Stimulated activated CD8-positive, alpha-beta memory T cell treated with anti-CD3 and anti-CD28 coated beads, Interleukin-4, amount 100 ng/mL, for 1 hour (primary cell): ENCODE measurements at regions not wholly inside any gene's neighbourhood (a gene's known extent, or its start where the extent isn't known, plus 50 kb on each side); places are given as distances from the start of the nearest gene placed in this dataset.

Experiments
- DNase-seq, 2 donors: peaks; one replicate each; pipeline ENCODE4 v3.0.0-alpha.2; 2020; ENCODE audit warnings: low read depth in 2 of 2, low spot score in 1 of 2

DNA sequence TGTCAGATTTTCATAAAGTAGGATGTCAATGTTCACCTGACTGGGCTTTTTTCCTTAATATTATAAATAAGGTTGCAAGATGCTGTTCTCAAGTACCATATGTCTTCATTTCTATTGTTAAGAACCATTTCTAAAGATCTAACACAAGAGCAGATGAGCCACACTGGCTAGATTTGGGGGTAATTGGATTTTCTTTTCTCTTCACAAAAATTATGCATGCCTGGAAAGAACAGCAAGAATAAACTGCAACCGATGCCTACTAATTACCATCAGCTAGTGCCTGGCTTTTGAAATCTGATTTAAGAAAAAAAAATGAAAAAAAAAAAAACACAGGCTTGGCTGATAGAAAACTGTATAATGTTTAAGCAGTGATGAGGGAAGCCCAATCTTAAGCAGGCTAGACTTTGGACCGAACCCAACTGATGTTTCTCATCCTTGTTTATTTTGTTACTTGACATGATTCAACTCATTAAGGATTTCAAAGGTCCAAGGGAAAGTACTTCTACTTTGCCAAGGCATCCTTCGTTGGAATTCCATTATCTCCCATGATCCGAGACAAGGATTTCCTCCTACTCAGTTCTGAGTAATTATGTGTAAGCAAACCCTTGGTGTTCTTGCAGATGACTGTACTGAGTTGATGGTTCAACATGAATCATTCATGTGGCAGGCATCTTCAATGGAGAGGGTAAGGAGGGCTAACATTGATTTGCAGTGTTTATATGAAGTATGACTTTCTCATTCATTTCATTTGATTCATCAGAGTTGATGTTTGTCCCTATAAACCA, 300.5 kb downstream of the SPRY2 start:
- DNase-seq = no peak

DNA sequence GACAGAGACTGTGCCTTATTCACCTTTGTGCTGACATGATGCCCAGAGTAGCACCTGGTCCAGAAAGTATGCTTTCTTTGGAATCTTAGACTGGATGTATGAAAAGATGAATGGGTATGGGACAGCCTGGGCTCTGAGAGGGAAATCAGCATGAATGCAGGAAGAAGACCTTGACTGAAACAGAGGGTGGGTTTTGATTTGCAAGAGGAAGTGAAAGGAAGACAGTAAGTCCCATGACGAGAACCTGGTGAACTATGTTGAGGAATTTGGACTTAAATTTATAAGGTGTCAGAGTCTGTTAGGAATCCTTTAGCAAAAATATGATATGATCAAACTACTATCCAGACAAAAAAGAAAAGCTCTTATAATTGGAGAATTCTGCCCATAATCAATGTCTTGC, 301.9 kb downstream of the SPRY2 start:
- no peak for DNase-seq

DNA sequence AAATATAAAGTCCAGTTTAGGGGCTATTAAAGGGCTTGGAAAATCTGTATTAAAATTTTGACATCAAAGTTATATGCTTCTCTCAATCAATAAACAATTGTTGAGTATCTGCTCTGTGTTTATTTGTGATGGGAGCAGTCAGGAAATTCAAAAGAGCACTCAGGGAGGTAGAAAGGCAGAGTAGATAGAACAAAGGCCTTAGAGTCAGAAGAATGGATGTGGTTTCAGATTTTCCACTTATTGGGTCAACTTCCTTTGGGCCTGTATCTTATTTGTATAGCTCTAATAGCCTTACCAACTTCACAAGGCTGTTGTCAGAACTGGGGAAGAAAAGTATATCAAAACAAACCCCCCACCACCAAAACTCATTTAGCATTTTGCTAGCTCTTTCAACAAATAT, 302.6 kb downstream of the SPRY2 start:
- DNase-seq = no peak

DNA sequence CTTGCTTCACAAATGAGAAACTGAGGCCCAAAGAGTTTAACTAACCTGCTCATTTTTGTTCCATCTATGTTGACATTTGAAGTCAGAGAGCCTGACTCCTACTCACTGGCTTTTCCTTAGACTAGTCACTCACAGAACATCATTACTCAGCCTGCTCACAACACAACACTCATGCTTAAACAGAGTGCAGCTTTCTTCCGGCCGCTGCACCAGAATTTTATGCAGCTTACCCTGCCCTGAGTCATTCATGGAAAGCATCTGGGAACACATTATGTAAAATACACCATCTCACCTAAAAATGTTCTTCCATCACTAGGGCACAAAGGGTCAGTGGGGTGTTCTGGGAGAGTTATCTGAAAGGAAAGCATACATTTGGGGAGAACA, 303.4 kb downstream of the SPRY2 start:
- DNase-seq = no peak

DNA sequence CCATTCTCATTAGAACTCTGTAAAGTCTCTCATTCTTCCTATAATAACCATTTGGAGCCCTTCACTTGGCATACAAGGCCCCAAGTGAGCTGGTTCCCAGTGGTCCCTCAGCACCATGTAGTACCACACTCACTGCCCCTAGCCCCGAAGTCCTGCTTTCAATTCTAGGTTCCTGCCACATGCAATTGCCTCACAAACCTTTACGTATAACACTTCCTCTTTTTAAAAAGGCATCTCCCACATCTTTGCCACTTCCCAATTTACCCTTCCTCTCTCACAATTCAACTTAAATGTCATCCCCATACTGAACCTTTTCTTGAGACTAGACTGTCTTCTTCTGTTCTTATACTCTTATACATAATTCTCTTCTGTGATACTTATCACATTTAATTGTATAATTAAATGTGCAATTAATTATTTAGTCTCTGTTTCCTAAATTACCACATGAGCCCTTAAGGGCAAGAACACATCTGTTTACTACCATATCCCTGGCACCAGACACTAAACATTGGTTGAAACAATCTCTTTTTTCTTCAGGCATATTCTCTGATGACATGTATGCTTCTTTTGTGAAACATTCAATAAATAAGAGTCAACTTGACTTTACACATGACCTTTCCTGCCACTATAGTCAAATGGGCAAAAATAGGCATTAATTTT, 304.0 kb downstream of the SPRY2 start:
- no peak for DNase-seq

DNA sequence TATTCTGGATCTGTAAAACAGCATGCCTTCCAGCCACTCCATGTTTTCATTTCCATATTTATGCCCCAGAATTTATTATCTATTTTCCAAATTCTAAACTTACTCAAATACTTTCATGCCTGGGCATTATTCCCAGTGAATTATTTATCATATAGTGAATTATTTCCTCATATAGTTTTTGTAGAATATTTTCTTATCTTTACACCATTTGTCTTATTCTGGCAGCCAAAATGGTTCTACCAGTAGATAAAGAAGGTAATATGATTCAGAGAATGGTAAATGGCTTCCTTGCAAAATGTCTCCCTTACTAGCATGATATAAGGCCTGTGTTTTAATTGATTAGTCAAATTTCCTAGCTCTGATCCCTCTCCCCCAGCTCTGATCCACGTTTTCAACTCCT, 305.8 kb downstream of the SPRY2 start:
- DNase-seq = no peak

DNA sequence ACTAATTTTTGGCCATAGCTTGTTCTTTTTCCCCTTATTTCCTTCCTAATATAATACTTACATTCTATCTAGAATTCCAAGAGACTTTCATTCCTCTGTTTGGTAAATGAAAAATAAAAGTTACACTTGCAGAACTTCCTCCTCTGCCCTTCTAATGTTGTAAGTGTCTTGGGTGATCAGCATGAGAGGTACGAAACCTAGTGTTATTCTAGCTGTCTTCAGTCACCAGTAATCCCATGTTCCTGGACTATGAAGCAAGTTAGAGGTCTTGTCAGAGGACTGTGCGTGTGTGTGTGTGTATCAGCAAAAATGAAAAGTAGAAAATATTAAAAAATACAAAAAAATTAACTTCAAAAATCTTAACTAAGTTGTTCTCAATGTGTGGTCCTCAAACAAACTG, 307.0 kb downstream of the SPRY2 start:
- no peak for DNase-seq

DNA sequence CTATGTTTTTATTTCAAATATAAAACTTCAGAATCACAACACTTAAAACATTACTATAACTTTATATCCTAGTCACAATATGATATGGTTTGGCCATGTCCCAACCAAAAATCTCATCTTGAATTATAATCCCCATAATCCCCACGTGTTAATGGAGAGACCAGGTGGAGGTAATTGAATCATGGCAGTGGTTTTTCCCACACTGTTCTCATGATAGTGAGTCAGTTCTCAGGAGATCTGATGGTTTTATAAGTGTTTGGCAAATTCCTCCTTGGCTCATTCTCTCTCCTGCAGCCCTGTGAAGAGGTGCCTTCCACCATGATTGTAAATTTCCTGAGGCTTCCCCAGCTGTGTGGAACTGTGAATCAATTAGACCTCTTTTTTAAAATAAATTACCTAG, 307.6 kb downstream of the SPRY2 start:
- no peak for DNase-seq

DNA sequence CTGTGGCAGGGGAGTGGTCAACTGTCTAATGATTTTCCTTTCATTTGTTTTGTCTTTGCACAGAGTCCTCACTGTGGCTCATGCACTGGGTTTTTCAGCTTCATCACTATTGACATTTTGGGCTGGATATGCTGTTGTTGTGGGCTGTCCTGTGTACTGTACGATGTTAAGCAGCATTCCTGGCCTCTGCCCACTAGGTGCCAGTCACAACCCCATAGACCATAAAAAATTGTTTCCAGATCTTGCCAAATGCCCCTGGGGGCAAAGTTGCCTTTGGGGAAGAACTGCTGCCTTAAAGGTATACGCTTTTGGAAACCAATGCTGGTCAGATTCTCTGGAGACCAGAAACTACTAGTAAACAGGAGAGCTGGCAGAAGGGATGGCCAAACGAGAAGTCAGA, 310.4 kb downstream of the SPRY2 start:
- no peak for DNase-seq

DNA sequence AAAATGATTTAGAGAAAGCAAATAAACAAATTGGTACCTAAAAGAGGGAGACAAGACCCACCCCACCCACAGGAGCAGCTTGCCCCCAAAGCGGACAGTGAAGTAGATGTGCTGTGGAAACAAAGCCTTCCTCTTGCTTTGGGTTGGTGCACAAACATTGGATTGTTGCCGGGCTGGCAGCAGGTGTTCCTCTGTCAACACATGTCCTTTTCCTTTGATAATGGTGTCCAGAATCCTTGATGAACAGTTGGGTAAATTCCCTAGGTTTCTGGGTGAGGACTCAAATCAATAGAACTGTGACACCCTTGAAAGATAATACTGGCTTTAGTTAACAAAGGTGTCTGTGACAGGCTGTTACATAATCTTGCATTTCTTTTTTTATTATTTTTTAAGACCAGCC, 311.8 kb downstream of the SPRY2 start:
- DNase-seq = no peak

DNA sequence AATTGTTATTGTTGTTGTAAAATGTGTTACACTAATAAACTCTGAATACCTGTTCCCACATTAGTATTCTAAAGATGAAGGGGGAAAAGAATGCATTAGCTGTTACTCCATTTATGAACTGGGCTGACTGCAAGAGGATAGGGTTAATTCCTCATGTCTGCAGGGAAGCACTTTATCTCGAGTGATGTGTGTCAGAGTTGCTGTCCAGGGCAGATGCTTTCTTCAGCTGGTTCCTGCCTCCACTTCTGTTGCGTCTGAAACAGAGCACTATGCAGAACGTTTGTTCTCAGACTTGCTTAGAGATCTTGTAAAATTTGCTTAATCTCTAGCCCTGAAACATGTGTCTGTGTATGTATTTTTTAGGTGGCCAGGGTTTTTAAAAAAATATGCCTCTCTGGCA, 318.8 kb downstream of the SPRY2 start:
- no peak for DNase-seq

DNA sequence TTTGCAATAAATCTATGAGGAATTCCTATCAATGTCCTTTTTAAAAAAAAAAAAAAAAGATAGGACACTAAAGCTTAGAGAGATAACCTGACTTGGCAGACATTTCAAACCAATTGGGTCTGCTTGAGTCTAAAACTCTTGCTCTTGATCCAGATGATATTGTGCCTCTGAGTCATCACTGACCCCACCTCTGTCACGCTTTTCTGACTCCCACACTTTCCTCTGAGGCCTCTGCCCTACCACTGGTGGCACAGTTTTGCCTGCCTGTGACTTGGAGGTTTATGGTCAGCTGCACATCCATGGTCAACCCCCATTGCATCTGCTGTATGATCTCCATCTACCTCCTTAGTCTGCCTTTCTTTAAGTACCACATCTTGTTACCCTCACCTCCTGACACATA, 328.7 kb downstream of the SPRY2 start:
- no peak for DNase-seq

DNA sequence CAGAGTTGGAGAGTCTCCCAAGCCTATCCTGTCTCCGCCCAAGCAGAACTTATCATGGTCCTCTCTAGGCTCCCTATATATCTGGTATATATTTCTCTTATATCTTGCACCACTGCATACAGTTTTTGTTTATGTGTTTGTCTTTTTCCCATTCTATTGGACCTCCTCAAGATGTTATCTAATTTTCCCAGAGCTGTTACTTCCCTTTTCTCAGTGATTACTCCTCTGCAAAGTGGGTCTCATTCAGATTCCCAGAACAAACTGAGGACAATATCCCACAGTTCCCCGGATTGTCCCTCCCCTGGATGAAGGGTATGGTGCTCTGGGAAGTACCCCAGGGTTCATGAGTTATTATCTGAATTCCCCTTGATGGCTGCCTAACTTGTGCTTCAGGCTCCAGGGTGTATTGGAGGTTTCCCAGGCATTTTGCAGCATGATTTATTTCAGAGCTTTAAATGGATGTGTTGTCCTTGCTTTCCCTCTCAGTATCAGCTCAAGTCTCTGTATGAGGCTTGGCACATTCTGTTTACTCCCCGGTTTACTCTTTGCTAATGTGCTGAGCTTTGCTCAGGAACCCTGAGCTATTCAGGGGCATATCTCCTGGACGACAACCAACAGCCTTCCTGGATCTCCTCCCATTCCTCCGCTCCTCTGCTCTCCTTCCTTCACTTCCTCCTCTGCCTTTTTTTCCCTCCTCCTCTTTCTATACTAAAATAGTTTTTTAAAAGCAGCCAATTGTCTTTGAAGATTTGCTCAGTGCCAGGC, 329.3 kb downstream of the SPRY2 start:
- DNase-seq = no peak

DNA sequence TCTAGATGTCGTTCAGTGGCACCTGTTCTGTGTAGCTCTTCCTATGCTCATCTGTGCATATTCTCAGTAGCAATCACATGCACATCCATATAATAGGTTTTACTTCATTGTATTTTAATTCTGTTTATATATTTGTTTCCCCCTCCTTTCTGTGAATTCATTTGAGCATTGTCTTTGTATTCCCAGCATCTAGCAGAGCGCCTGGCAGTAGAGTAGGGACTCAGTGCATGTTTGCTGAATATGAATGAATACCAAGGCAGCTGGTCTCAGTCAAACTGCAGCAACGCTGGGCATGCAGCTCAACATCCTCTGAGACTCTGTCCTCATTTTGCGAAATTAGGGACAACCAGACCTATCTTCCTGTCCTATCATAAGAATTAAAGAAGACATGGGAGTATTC, 330.1 kb downstream of the SPRY2 start:
- DNase-seq = no peak

DNA sequence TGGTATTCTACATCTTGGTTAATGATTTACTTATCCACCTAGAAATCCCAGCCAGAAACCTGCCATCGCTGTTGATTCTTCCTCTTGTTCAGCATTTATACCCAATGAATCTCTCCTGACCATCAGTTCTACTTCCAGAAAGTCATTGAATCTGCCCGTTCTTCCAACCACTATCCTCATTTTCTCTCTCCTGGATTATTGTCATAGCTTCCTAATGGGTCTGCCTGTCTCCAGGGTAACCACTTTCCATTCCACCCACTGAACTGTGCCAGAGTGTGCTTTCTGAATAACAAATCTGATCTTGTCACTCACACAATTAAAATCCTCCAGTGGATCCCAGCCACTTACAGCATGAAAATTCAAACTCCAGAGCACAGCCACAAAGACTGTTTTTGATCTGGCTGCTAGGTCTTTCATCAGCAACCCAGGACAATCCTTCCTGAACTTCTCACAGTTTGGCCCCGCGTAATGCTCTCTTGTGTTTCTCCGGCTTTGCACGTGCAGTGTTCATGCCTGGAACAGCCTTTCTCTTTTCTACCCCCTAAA, 330.6 kb downstream of the SPRY2 start:
- no peak for DNase-seq

DNA sequence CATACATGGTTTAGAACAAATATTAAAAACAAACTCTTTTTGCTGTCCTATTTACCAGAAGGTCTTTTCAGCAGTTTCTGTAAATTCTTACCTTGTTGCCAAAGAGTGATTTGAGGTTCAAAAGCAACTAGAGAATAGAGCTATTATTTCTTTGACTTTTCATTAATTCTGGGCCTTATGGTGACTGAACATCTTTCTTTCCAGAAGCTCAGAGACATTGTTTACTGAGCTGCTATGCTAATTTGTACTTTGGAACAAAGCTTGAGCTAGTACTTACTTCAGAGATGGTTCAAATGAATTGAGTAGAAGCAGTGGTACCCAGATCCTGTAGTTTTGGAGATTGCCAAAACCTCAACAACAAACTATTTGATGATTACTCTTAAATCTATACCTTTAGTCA, 331.2 kb downstream of the SPRY2 start:
- DNase-seq = no peak

DNA sequence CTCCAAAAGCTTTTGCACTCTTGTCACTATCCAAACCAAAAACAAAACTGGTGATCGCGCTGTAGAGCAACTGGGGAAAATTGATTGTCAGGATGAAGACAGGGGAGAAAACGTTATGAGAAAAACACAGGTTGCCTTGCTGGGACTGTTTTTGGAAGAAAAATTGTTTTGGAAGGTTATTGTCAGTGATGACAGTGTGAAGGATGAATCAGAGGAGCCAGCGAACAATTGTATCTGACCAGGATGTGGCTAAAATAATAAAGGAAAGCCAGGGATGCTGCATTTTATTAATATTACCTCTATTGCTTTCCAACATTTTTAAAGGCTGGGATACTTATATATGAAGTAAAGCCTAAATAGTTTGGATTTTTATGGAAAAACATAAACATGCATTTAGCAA, 334.0 kb downstream of the SPRY2 start:
- DNase-seq = no peak

DNA sequence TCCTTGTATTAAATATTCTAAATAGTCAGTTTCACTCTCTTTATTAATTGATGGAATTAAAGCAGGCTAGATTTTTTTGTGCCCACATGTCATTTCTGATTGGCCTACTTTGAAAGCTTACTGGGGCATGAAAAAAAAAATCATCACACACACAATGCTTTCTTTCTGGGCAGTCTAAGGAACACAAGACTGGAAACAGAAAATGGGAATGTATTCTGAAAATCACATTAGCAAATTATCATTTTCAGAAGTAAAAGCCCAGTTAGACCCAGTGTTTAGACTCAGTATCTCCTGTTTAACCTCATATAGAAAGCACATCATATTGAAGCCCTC, 339.4 kb downstream of the SPRY2 start:
- no peak for DNase-seq

DNA sequence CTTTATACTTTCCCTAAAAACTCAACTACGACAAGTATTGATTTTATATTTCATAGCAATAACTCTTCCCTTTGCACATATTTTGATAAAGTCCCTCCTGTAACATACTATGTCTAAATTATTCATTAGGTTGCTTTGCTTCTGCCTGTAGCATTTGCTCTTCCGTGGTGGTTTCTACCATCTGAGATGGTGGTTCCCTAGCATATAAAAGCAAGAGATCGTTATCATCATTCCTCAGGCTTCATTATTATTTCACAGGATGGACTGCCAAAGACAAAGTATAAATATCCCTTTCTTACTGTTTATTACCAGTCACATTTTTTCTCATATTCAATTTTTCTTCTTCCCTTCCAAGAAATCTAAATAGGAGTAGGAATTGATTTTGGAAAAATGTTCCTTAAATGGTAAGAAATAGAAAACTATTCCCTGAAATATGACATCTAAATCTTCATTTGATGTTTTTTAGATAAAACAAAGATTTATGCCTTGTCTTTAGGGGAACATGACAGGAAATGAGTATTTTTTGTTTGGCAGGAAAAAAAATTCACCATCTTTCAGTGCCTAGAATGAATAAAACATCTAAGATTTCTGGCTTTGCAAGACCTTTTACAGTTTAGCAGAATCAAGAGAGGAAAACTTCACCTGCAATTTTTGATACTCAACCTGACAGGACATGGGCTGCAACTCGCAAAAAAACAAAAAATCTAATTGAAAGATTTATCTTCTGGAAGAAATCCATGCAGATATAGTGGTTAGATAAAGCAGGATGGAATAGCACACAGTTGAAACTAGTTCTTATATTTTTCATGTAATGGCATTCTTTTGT, 340.0 kb downstream of the SPRY2 start:
- no peak for DNase-seq

DNA sequence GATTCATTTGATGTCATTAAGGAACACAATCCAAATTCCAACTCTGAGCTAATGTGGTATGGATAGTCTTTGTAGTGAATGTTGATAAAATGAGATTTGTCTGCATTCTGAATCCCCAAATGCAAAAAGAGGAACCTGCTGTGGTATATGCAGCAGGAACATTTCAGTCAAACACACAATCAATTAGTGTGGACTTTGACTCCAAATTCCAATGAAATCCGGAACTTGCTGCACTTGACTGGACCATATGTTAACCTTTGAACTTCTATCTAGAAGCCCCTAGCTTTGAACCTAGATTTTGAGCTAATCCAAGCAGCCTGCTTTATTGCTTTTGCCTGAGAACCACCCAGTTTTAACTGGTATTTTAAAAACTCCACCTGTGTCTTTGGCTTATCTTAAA, 341.3 kb downstream of the SPRY2 start:
- DNase-seq = no peak

DNA sequence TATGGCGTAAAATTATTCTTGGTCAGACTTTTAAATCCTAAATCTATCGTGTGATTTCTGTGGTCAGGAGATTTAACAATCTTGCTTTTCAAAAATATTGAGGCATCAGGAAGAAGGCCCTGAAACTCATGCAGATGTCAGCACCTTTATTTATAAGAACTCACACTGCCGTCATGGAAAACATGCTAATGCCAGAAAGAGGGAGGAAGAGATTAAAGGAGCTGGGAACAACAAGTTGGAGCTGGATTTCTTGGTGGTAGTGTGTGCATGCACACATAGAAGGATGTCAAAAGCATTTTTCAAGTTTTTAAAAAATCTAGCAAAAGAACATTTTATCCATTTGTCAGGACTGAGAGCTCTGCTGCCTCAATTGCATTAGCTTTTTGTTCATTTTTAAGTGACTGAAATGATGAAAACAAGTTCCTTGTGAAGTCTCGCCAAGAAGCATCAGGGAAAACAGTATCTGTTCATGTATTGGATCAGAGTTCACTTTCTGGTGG, 342.5 kb downstream of the SPRY2 start:
- no peak for DNase-seq
